Hepatocyte (in vitro differentiated cells): ENCODE measurements at regions not wholly inside any gene's neighbourhood (a gene's known extent, or its start where the extent isn't known, plus 50 kb on each side); places are given as distances from the start of the nearest gene placed in this dataset.

ENCODE experiments used
- DNase-seq: peaks from one replicate; pipeline ENCODE4 v3.0.0-alpha.2; 2016; ENCODE audit warnings: low spot score
- H2AFZ ChIP-seq: fragments of 200-600 bp; sonication (generic); 2 replicates; pipeline ENCODE4 v1.6.0; 2016; ENCODE audit warnings: antibody characterized with exemption, mild to moderate bottlenecking
- H3K27ac ChIP-seq: fragments of 200-600 bp; sonication (generic); 2 replicates; pipeline ENCODE4 v1.5.1; 2016; ENCODE audit warnings: mild to moderate bottlenecking
- H3K27me3 ChIP-seq: fragments of 200-600 bp; sonication (generic); 2 replicates; pipeline ENCODE4 v1.6.1; 2016
- H3K36me3 ChIP-seq: fragments of 200-600 bp; sonication (generic); replicated peaks from 2 replicates; pipeline ENCODE4 v1.5.1; 2016; ENCODE audit warnings: low read depth; ENCODE audit not compliant: insufficient read depth
- H3K4me1 ChIP-seq: fragments of 200-600 bp; sonication (generic); 2 replicates; pipeline ENCODE4 v1.5.1; 2016; ENCODE audit warnings: mild to moderate bottlenecking, moderate library complexity; ENCODE audit not compliant: insufficient read depth
- H3K4me2 ChIP-seq: fragments of 200-600 bp; sonication (generic); 2 replicates; pipeline ENCODE4 v1.6.0; 2016
- H3K4me3 ChIP-seq: fragments of 200-600 bp; sonication (generic); 2 replicates; pipeline ENCODE4 v1.5.1; 2016; ENCODE audit warnings: mild to moderate bottlenecking
- H3K79me2 ChIP-seq: fragments of 200-600 bp; sonication (generic); 2 replicates; pipeline ENCODE4 v1.6.0; 2017; ENCODE audit warnings: mild to moderate bottlenecking
- H3K9me2 ChIP-seq: fragments of 200-600 bp; sonication (generic); replicated peaks from 2 replicates; pipeline ENCODE4 v1.6.0; 2017; ENCODE audit warnings: mild to moderate bottlenecking; ENCODE audit not compliant: insufficient read depth
- H3K9me3 ChIP-seq: fragments of 200-600 bp; sonication (generic); 2 replicates; pipeline ENCODE4 v1.5.1; 2016; ENCODE audit warnings: low read depth, mild to moderate bottlenecking
- H4K20me1 ChIP-seq: fragments of 200-600 bp; sonication (generic); 2 replicates; pipeline ENCODE4 v1.6.0; 2016; ENCODE audit warnings: mild to moderate bottlenecking; ENCODE audit not compliant: insufficient read depth, poor library complexity, severe bottlenecking
- CTCF ChIP-seq: fragments of 200-600 bp; sonication (generic); IDR thresholded peaks from 2 replicates; pipeline ENCODE4 v1.5.1; 2016; ENCODE audit warnings: antibody characterized with exemption, mild to moderate bottlenecking; ENCODE audit not compliant: poor library complexity
- EZH2 ChIP-seq: fragments of 200-600 bp; sonication (generic); IDR thresholded peaks from 2 replicates; pipeline ENCODE4 v1.6.1; 2016; ENCODE audit warnings: antibody characterized with exemption, mild to moderate bottlenecking, borderline replicate concordance
- EZH2phosphoT487 ChIP-seq: fragments of 200-600 bp; sonication (generic); IDR thresholded peaks from one replicate; pipeline ENCODE4 v1.6.1; 2018; ENCODE audit warnings: antibody characterized with exemption, mild to moderate bottlenecking, low read depth, moderate library complexity; ENCODE audit not compliant: unreplicated experiment, severe bottlenecking
- WGBS: methylation state at CpG from one replicate; pipeline ENCODE4 v1.1.6; 2016; ENCODE audit warnings: low lambda C conversion rate; ENCODE audit errors: missing lambda C conversion rate; 5-methylcytosine and 5-hydroxymethylcytosine counted together

GRCh38 chr6:113558966-113559365 lies 298.2 kb upstream of the MARCKS start:
- Histone ChIP-seq H4K20me1 (no peaks in the 10 kb centered on the region), H3K4me1 (peaks cover 6% of the 10 kb centered on the region), H3K4me3 (no peak overlapping the region), H3K27me3 (no peaks in the 10 kb centered on the region), H2AFZ (no peak overlapping the region), H3K4me2 (no peak overlapping the region), H3K9me3 (no peaks in the 10 kb centered on the region), H3K27ac (no peak overlapping the region), H3K36me3 (no peaks in the 10 kb centered on the region), H3K79me2 (no peaks in the 10 kb centered on the region), H3K9me2 (no peaks in the 10 kb centered on the region)
- TF ChIP-seq CTCF (no peak), EZH2 (no peak), EZH2phosphoT487 (no peak)
- no peak for DNase-seq

DNA sequence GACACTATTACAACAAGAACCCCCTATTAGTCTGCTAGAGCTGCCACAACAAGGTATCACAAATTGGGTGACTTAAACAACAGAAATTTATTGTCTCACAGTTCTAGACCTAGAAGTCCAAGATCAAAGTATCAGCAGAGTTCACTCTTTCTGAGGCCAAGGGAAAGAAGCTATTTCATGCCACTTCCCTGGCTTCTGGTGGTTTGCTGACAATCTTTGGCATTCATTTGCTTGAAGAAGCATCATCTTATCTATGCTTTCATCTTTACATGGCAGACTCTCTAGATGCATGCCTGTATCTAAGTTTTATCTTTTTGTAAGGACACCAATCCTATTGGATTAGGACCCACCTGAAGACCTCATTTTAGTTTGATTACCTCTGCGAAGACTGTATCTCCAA lies 296.8 kb upstream of the MARCKS start:
- TF ChIP-seq EZH2phosphoT487 (no peak), CTCF (no peak), EZH2 (no peak)
- Histone ChIP-seq H3K4me1 (peaks cover 6% of the 10 kb centered on the region), H3K36me3 (no peaks in the 10 kb centered on the region), H4K20me1 (no peaks in the 10 kb centered on the region), H3K4me3 (no peak overlapping the region), H3K27me3 (no peaks in the 10 kb centered on the region), H3K9me3 (no peaks in the 10 kb centered on the region), H2AFZ (no peak overlapping the region), H3K27ac (no peak overlapping the region), H3K9me2 (no peaks in the 10 kb centered on the region), H3K79me2 (no peaks in the 10 kb centered on the region), H3K4me2 (no peak overlapping the region)
- WGBS: 100% methylated on average over 1 of the region's 1 CpG
- DNase-seq: no peak

GRCh38 chr6:113560908-113561307 lies 296.2 kb upstream of the MARCKS start:
- Histone ChIP-seq H3K4me2 (no peak overlapping the region), H3K4me1 (peaks cover 6% of the 10 kb centered on the region), H3K9me2 (no peaks in the 10 kb centered on the region), H3K79me2 (no peaks in the 10 kb centered on the region), H3K27ac (no peak overlapping the region), H3K9me3 (no peaks in the 10 kb centered on the region), H4K20me1 (no peaks in the 10 kb centered on the region), H3K4me3 (no peak overlapping the region), H3K36me3 (no peaks in the 10 kb centered on the region), H3K27me3 (no peaks in the 10 kb centered on the region), H2AFZ (no peak overlapping the region)
- TF ChIP-seq CTCF: no peak
- no peak for TF ChIP-seq EZH2
- no peak for TF ChIP-seq EZH2phosphoT487
- no peak for DNase-seq

DNA sequence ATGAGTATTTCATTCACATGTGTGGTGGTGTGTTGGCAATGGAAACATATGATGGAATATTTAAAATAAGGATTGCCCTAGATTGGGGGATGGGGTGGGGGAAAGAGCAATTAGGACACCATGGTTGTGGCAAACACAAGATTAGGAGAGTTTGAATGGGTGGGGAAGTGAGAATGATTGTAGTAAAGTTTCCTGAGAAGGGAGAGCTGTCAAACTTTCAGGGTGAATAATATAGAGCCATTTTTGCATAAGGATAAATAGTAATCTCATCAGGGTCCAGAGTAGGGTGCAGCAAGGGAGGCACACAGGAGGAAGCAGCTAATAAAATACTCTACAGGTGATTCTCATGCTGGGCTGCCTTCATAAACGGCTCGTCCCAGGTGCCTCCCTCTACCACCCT lies 294.9 kb upstream of the MARCKS start:
- TF ChIP-seq EZH2: no peak
- no peak for TF ChIP-seq EZH2phosphoT487
- no peak for TF ChIP-seq CTCF
- H3K4me2 ChIP-seq: no peak overlapping the region
- no peaks in the 10 kb centered on the region for H3K27me3 ChIP-seq
- no peaks in the 10 kb centered on the region for H3K36me3 ChIP-seq
- H3K9me3 ChIP-seq: no peaks in the 10 kb centered on the region
- no peaks in the 10 kb centered on the region for H4K20me1 ChIP-seq
- H3K4me3 ChIP-seq: no peak overlapping the region
- no peak for DNase-seq
- H3K79me2 ChIP-seq: no peaks in the 10 kb centered on the region
- no peak overlapping the region for H3K27ac ChIP-seq
- WGBS: 98% methylated on average over 2 of the region's 2 CpGs
- H3K9me2 ChIP-seq: no peaks in the 10 kb centered on the region
- no peak overlapping the region for H2AFZ ChIP-seq
- peaks cover 6% of the 10 kb centered on the region for H3K4me1 ChIP-seq
